ENCODE measurements at regions not wholly inside any gene's neighbourhood (a gene's known extent, or its start where the extent isn't known, plus 50 kb on each side); places are given as distances from the start of the nearest gene placed in this dataset.

DNA sequence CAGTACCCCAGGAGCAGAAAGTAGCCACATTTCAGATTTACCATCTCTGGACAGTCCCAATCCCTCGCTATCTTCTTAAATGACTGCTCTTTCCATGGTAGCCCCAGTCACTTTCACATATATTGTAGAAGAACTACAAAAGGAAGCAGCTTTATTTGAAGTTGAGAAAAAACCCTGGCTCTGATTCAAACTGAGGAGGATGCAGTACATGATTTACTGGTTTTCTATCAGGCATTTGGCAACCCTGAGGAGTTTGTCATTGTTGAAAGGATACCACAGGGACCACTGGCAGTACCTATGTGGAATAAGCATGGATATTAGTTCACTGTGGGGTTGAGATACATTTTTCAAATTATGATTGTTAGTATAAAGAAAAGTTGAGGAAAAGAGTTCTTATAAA lies 640.9 kb upstream of the SETBP1 start:
- no peak for TF ChIP-seq CTCF (conservative IDR thresholded peaks at IDR 0.05; ENCODE audit: low read depth, low read length)
- no peak for TF ChIP-seq EZH2 (IDR thresholded peaks at IDR 0.05; ENCODE audit: borderline replicate concordance, low read depth, low read length, poor library complexity, severe bottlenecking)

Data from A673 (cell line).